ENCODE measurements at regions not wholly inside any gene's neighbourhood (a gene's known extent, or its start where the extent isn't known, plus 50 kb on each side); places are given as distances from the start of the nearest gene placed in this dataset.

- Histone ChIP-seq H3K27me3 (no peaks in the 10 kb centered on the region), H3K79me2 (no peaks in the 10 kb centered on the region), H3K4me2 (peak overlapping the region; percentile 52), H2AFZ (no peak overlapping the region), H3K4me1 (ENCODE audit: insufficient read depth) (peaks cover 25% of the 10 kb centered on the region), H3K4me3 (no peak overlapping the region), H4K20me1 (ENCODE audit: insufficient read depth, poor library complexity, severe bottlenecking) (no peaks in the 10 kb centered on the region), H3K9me2 (replicated peaks; ENCODE audit: insufficient read depth) (no peaks in the 10 kb centered on the region), H3K36me3 (replicated peaks; ENCODE audit: insufficient read depth, low read depth) (no peaks in the 10 kb centered on the region), H3K9me3 (ENCODE audit: low read depth) (no peaks in the 10 kb centered on the region), H3K27ac (no peak overlapping the region)
- TF ChIP-seq CTCF (IDR thresholded peaks at IDR 0.05; ENCODE audit: poor library complexity) (no peak), EZH2phosphoT487 (IDR thresholded peaks at IDR 0.05; ENCODE audit: low read depth, severe bottlenecking, unreplicated experiment) (no peak), EZH2 (IDR thresholded peaks at IDR 0.05; ENCODE audit: borderline replicate concordance) (no peak)
- no peak for DNase-seq (ENCODE audit: low spot score)
- 94% methylated on average over 21 of the region's 21 CpGs for WGBS (ENCODE audit: low lambda C conversion rate, missing lambda C conversion rate)
Observed at GRCh38 chr4:15341733-15342300, 86.0 kb upstream of the C1QTNF7 start.

GRCh38 chr4:15343000-15343399 is 84.8 kb upstream of the C1QTNF7 start:
- H2AFZ ChIP-seq: no peak overlapping the region
- DNase-seq (ENCODE audit: low spot score): no peak

DNA sequence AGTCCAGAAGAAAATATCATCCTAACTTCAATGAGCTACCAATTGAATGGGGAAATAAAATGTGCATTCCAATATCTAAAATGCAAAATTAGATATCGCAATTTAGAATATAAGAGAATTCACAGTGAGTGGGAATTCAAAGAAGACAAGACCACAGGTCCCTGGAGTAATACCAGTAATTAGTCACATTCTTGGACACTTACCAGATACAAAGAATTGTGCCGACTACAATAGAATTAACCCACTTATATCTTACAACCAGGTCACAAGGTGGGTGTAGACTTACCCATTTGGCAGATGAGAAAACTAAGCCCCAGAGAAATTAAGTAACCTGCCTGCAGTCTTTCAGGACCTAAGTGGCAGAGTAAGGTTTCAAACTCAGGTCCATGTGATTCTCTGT is 84.3 kb upstream of the C1QTNF7 start:
- no peak overlapping the region for H3K4me3 ChIP-seq
- H3K4me2 ChIP-seq: no peak overlapping the region
- 28% methylated on average over 2 of the region's 2 CpGs for WGBS (ENCODE audit: low lambda C conversion rate, missing lambda C conversion rate)
- no peaks in the 10 kb centered on the region for H4K20me1 ChIP-seq (ENCODE audit: insufficient read depth, poor library complexity, severe bottlenecking)
- TF ChIP-seq EZH2 (IDR thresholded peaks at IDR 0.05; ENCODE audit: borderline replicate concordance): no peak
- no peak for TF ChIP-seq EZH2phosphoT487 (IDR thresholded peaks at IDR 0.05; ENCODE audit: low read depth, severe bottlenecking, unreplicated experiment)
- no peak for TF ChIP-seq CTCF (IDR thresholded peaks at IDR 0.05; ENCODE audit: poor library complexity)
- no peak overlapping the region for H2AFZ ChIP-seq
- H3K79me2 ChIP-seq: no peaks in the 10 kb centered on the region
- H3K9me3 ChIP-seq (ENCODE audit: low read depth): no peaks in the 10 kb centered on the region
- no peaks in the 10 kb centered on the region for H3K36me3 ChIP-seq (replicated peaks; ENCODE audit: insufficient read depth, low read depth)
- DNase-seq (ENCODE audit: low spot score): no peak
- no peak overlapping the region for H3K27ac ChIP-seq
- H3K27me3 ChIP-seq: no peaks in the 10 kb centered on the region
- no peaks in the 10 kb centered on the region for H3K9me2 ChIP-seq (replicated peaks; ENCODE audit: insufficient read depth)
- H3K4me1 ChIP-seq (ENCODE audit: insufficient read depth): peaks cover 28% of the 10 kb centered on the region

More at GRCh38 chr4:15343000-15343399, 84.8 kb upstream of the C1QTNF7 start:
- WGBS (ENCODE audit: low lambda C conversion rate, missing lambda C conversion rate): 96% methylated on average over 4 of the region's 4 CpGs
- Histone ChIP-seq H3K36me3 (replicated peaks; ENCODE audit: insufficient read depth, low read depth) (no peaks in the 10 kb centered on the region), H3K4me2 (no peak overlapping the region), H3K9me3 (ENCODE audit: low read depth) (no peaks in the 10 kb centered on the region), H3K4me3 (no peak overlapping the region), H3K79me2 (no peaks in the 10 kb centered on the region), H3K4me1 (ENCODE audit: insufficient read depth) (peaks cover 25% of the 10 kb centered on the region), H3K27me3 (no peaks in the 10 kb centered on the region), H3K9me2 (replicated peaks; ENCODE audit: insufficient read depth) (no peaks in the 10 kb centered on the region), H3K27ac (no peak overlapping the region), H4K20me1 (ENCODE audit: insufficient read depth, poor library complexity, severe bottlenecking) (no peaks in the 10 kb centered on the region)
- no peak for TF ChIP-seq EZH2 (IDR thresholded peaks at IDR 0.05; ENCODE audit: borderline replicate concordance)
- no peak for TF ChIP-seq CTCF (IDR thresholded peaks at IDR 0.05; ENCODE audit: poor library complexity)

DNA sequence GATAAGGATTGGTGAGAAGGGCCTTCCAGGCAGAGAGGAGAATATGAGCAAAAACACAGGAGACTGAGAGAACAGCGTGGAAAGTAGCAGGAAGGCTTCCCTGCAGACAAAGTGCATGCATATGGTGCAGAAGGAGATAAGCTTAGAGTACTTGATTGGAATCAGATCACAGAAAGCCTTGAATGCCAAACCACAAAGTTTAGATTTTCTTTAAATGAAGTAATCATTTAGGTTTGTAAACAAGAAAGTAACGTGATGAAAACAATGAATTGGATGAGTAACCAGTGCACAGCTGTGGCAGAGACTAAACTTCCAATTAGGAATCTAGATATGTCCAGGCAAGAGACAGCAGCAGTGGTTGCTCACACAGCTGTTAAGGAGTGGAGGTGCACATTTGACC is 83.8 kb upstream of the C1QTNF7 start:
- H3K79me2 ChIP-seq: no peaks in the 10 kb centered on the region
- no peak for DNase-seq (ENCODE audit: low spot score)
- peak overlapping the region; percentile 31 for H3K4me2 ChIP-seq
- no peaks in the 10 kb centered on the region for H3K36me3 ChIP-seq (replicated peaks; ENCODE audit: insufficient read depth, low read depth)
- H3K9me3 ChIP-seq (ENCODE audit: low read depth): no peaks in the 10 kb centered on the region
- WGBS (ENCODE audit: low lambda C conversion rate, missing lambda C conversion rate): 45% methylated on average over 2 of the region's 2 CpGs
- H3K9me2 ChIP-seq (replicated peaks; ENCODE audit: insufficient read depth): no peaks in the 10 kb centered on the region
- no peaks in the 10 kb centered on the region for H4K20me1 ChIP-seq (ENCODE audit: insufficient read depth, poor library complexity, severe bottlenecking)
- peaks cover 33% of the 10 kb centered on the region for H3K4me1 ChIP-seq (ENCODE audit: insufficient read depth)
- no peaks in the 10 kb centered on the region for H3K27me3 ChIP-seq
- H2AFZ ChIP-seq: no peak overlapping the region
- H3K4me3 ChIP-seq: no peak overlapping the region
- no peak for TF ChIP-seq EZH2phosphoT487 (IDR thresholded peaks at IDR 0.05; ENCODE audit: low read depth, severe bottlenecking, unreplicated experiment)
- TF ChIP-seq CTCF (IDR thresholded peaks at IDR 0.05; ENCODE audit: poor library complexity): no peak
- no peak for TF ChIP-seq EZH2 (IDR thresholded peaks at IDR 0.05; ENCODE audit: borderline replicate concordance)
- H3K27ac ChIP-seq: no peak overlapping the region
